Endothelial cell of umbilical vein (primary cell): ENCODE measurements at regions not wholly inside any gene's neighbourhood (a gene's known extent, or its start where the extent isn't known, plus 50 kb on each side); places are given as distances from the start of the nearest gene placed in this dataset.
"Not testable (repeated sequence)": the region's sequence is repeated elsewhere in the genome, so short reads cannot be mapped to it uniquely, and the experiment has no call there.

Experiments used
- BruUV-seq: library from RNA; stranded (reverse); fragments of 400-500 nt; replicated peaks from 2 replicates; lab custom pipeline; 2021; lab: Mats Ljungman, UMichigan
- CTCF ChIA-PET: fragments of 300-600, 350-600 bp; sonication (Branson Sonifier 250); formaldehyde crosslinking; loops from one replicate; lab custom pipeline; 2021; ENCODE audit warnings: antibody characterized with exemption, inconsistent platforms; lab: Charles Lee
- POLR2A ChIA-PET: fragments of 300-600, 350-600 bp; sonication (Branson Sonifier 250); formaldehyde crosslinking; loops from one replicate; lab custom pipeline; 2021; ENCODE audit warnings: antibody characterized with exemption, inconsistent platforms; lab: Charles Lee
- DNase-seq: peaks from one replicate; pipeline ENCODE4 v3.0.0-alpha.2; 2011; ENCODE audit warnings: low read depth, low spot score
- FAIRE-seq: peaks from 2 replicates; lab custom pipeline; 2011; peaks lifted over from hg19 to GRCh38; lab: Jason Lieb, UNC
- H2AFZ ChIP-seq: 2 replicates; pipeline ENCODE4 v1.6.0; 2012; ENCODE audit warnings: low read depth, low read length, control low read depth, inconsistent platforms
- H3K27ac ChIP-seq: 2 replicates; pipeline ENCODE4 v1.5.1; 2011; ENCODE audit warnings: low read depth, mild to moderate bottlenecking, control low read depth, low read length, moderate library complexity; ENCODE audit not compliant: insufficient read depth
- H3K27me3 ChIP-seq, 2 experiments: 2 replicates each; pipeline versions ENCODE4 v1.6.0 to v1.6.1; 2011; ENCODE audit warnings: low read length in 2 of 2, mixed read lengths in 1 of 2; ENCODE audit not compliant: control insufficient read depth in 2 of 2, insufficient read depth in 2 of 2
- H3K36me3 ChIP-seq, 2 experiments: 2 replicates in 1 of 2; 3 replicates in 1 of 2; pipeline ENCODE4 v1.5.1; 2011; ENCODE audit warnings: low read length in 2 of 2, mild to moderate bottlenecking in 1 of 2, moderate library complexity in 1 of 2; ENCODE audit not compliant: control insufficient read depth in 2 of 2, insufficient read depth in 2 of 2; ENCODE audit errors: extremely low read depth in 1 of 2
- H3K4me1 ChIP-seq: 3 replicates; pipeline ENCODE4 v1.5.1; 2011; ENCODE audit warnings: mild to moderate bottlenecking, low read length; ENCODE audit not compliant: control insufficient read depth, insufficient read depth; ENCODE audit errors: extremely low read depth
- H3K4me2 ChIP-seq: 2 replicates; pipeline ENCODE4 v1.6.1; 2011; ENCODE audit warnings: low read length, control low read depth, mixed read lengths; ENCODE audit not compliant: insufficient read depth
- H3K4me3 ChIP-seq, 3 experiments: fragments of 200-600 bp in 1 of 3; sonication (generic), shearing (Covaris generic) in 1 of 3; replicated peaks in 1 of 3; 2 replicates each; pipeline ENCODE4 v1.5.1; 2011 to 2016; ENCODE audit warnings: control low read depth in 3 of 3, low read length in 3 of 3, mild to moderate bottlenecking in 2 of 3, inconsistent platforms in 1 of 3, low read depth in 1 of 3, moderate library complexity in 1 of 3; ENCODE audit not compliant: insufficient read depth in 1 of 3
- H3K79me2 ChIP-seq: 2 replicates; pipeline ENCODE4 v1.6.0; 2012; ENCODE audit warnings: low read length, inconsistent platforms; ENCODE audit not compliant: control insufficient read depth, insufficient read depth
- H3K9ac ChIP-seq: replicated peaks from 2 replicates; pipeline ENCODE3; 2011; ENCODE audit warnings: low read length, control low read depth; ENCODE audit not compliant: insufficient read depth; ENCODE audit errors: extremely low read depth
- H3K9me1 ChIP-seq: replicated peaks from 3 replicates; pipeline ENCODE4 v1.6.0; 2011; ENCODE audit warnings: mild to moderate bottlenecking, low read length; ENCODE audit not compliant: control insufficient read depth, insufficient read depth; ENCODE audit errors: extremely low read depth
- H3K9me3 ChIP-seq: replicated peaks from 2 replicates; pipeline ENCODE4 v1.5.1; 2012; ENCODE audit warnings: low read length, inconsistent platforms; ENCODE audit not compliant: control insufficient read depth, insufficient read depth
- H4K20me1 ChIP-seq: replicated peaks from 2 replicates; pipeline ENCODE3; 2011; ENCODE audit warnings: mild to moderate bottlenecking, low read length; ENCODE audit not compliant: control insufficient read depth, insufficient read depth; ENCODE audit errors: extremely low read depth
- dilution Hi-C: fragments of 300-500 bp; cut with MboI; formaldehyde crosslinking; loops from one replicate; pipeline ENCODE4 v1.15.0; 2019; ENCODE audit warnings: low sequenced_read_pairs; ENCODE audit not compliant: extremely low pct_ligation_motif_present
- intact Hi-C: fragments of 100-400 bp; cut with micrococcal nuclease; formaldehyde crosslinking; loops from one replicate; pipeline ENCODE4 v1.10.0; 2022

GRCh38 chr12:16541-16940 lies 50.0 kb upstream of the IQSEC3 start:
- POLR2A ChIA-PET, result not testable (repeated sequence)

More at GRCh38 chr12:16541-16940, 50.0 kb upstream of the IQSEC3 start:
- H3K9ac ChIP-seq, BruUV-seq, H3K79me2 ChIP-seq, CTCF ChIA-PET, intact Hi-C loops, H3K4me2 ChIP-seq, H4K20me1 ChIP-seq, H3K4me1 ChIP-seq, H2AFZ ChIP-seq, H3K9me1 ChIP-seq, H3K27ac ChIP-seq, H3K36me3 ChIP-seq, FAIRE-seq, DNase-seq, H3K4me3 ChIP-seq, H3K27me3 ChIP-seq, dilution Hi-C loops, H3K9me3 ChIP-seq: not testable (repeated sequence)
